ENCODE measurements at regions not wholly inside any gene's neighbourhood (a gene's known extent, or its start where the extent isn't known, plus 50 kb on each side); places are given as distances from the start of the nearest gene placed in this dataset.

DNA sequence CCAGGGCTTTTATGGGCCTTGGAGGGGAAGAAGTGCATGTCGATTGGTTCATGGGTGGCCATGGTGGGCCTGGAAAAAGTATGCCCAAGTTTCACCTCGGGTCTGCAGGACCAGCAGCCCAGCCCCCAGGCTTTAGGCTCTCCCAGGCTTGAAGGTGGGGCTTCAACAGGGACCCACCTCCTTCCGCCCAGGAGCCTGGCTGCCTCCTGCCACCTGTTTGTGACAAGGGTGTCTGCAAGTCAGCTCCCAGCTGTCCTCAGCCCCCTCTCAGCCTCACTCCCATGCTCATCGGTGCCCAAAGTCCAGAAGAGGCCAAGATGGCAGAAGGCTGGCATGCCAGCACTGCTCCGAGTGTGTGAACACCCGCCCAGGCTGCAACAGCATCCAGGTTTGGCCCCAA is 1063.2 kb upstream of the ACO1 start:
- Histone ChIP-seq H3K9me2 (ENCODE audit: insufficient read depth) (no peaks in the 10 kb centered on the region), H2AFZ (ENCODE audit: low read depth, low read length, poor library complexity, severe bottlenecking) (no peak overlapping the region), H4K20me1 (ENCODE audit: insufficient read depth) (no peaks in the 10 kb centered on the region; the same call in 1 of the 2 replicates), H3K36me3 (ENCODE audit: control insufficient read depth in 1 of 2, insufficient read depth in 2 of 2, low read length in 2 of 2) (no peaks in the 10 kb centered on the region), H3K27ac (ENCODE audit: low read depth, low read length) (no peak overlapping the region), H3K9ac (ENCODE audit: low read length) (no peak overlapping the region), H3K27me3 (ENCODE audit: insufficient read depth, low read length) (no peaks in the 10 kb centered on the region), H3K4me3 (replicated peaks in 1 of 2; ENCODE audit: low read depth in 1 of 2, low read length in 2 of 2) (no peak overlapping the region), H3K4me1 (ENCODE audit: control insufficient read depth in 1 of 2, insufficient read depth in 2 of 2, low read length in 2 of 2) (no peaks in the 10 kb centered on the region), H3K79me2 (ENCODE audit: insufficient read depth, low read length) (no peaks in the 10 kb centered on the region), H3K9me3 (ENCODE audit: control insufficient read depth in 1 of 2, insufficient read depth in 1 of 2, low read depth in 1 of 2, low read length in 2 of 2) (no peaks in the 10 kb centered on the region), H3K4me2 (ENCODE audit: low read length) (no peak overlapping the region)
- ChIA-PET CTCF (no interaction called here), POLR2A (no interaction called here), RAD21 (ENCODE audit: low non-redundant PET in 1 of 2, low total read pairs in 2 of 2, uncharacterized antibody in 2 of 2, unreplicated experiment in 2 of 2) (no interaction called here)
- DNase-seq (ENCODE audit: low read depth, low spot score) (no peak), ATAC-seq (no peak)
- no TSS peak for BruUV-seq (replicated peaks)
- intact Hi-C loops (cut with micrococcal nuclease) = no loop called here
- TF ChIP-seq, protein P1, sequence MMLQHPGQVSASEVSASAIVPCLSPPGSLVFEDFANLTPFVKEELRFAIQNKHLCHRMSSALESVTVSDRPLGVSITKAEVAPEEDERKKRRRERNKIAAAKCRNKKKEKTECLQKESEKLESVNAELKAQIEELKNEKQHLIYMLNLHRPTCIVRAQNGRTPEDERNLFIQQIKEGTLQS (IDR thresholded peaks at IDR 0.05) = no peak
- TF ChIP-seq TCF7L2 (IDR thresholded peaks at IDR 0.05; ENCODE audit: borderline replicate concordance, extremely low read depth, insufficient read depth, insufficient read length) (no peak), CTCF (IDR thresholded peaks at IDR 0.05 in 2 of 3, conservative IDR thresholded peaks at IDR 0.05 in 1 of 3; ENCODE audit: borderline replicate concordance in 1 of 3, insufficient read depth in 1 of 3, low read depth in 2 of 3, low read length in 2 of 3) (no peak), MAX (IDR thresholded peaks at IDR 0.05) (no peak), ELF1 (IDR thresholded peaks at IDR 0.05; ENCODE audit: borderline replicate concordance, low read depth) (no peak), FOSL1 (IDR thresholded peaks at IDR 0.05; ENCODE audit: low read depth) (no peak), ZBTB33 (IDR thresholded peaks at IDR 0.05; ENCODE audit: extremely low read depth, insufficient replicate concordance, low read length) (no peak), POLR2A (IDR thresholded peaks at IDR 0.05; ENCODE audit: borderline replicate concordance, extremely low read depth, insufficient read depth, insufficient read length) (no peak)
